ENCODE measurements at regions not wholly inside any gene's neighbourhood (a gene's known extent, or its start where the extent isn't known, plus 50 kb on each side); places are given as distances from the start of the nearest gene placed in this dataset.
"Not testable (repeated sequence)": the region's sequence is repeated elsewhere in the genome, so short reads cannot be mapped to it uniquely, and the experiment has no call there.

DNA sequence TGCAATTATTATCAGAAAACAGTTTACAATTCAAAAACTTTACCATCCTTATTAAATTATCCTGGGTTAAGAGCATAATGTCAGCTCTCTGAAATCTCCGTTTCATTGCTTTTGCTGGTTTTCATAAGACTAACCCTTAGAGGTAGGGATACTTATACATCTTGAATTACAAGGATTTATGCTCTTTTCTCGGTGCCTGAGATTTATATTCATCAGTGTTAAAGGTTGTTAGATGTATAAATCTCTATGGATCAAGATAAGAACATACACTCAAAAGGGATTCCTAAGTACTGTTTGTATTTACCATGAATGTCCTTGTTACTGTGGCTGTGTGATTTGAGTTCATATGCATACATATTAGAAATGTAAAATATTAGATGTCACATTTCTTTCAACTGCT is 684.7 kb downstream of the EFNA5 start:
- no peak for TF ChIP-seq CTCF (IDR thresholded peaks at IDR 0.05)
- no peak overlapping the region for H3K4me3 Mint-ChIP-seq
- H3K9me3 Mint-ChIP-seq, result peaks cover 2% of the 10 kb centered on the region
- H3K27me3 Mint-ChIP-seq, result no peaks in the 10 kb centered on the region
- CTCF ChIA-PET, result no interaction called here
- H3K27ac Mint-ChIP-seq, result no peak overlapping the region
- intact Hi-C loops (cut with micrococcal nuclease), result no loop called here
- DNase-seq (no peak), ATAC-seq (ENCODE audit: low read depth) (no peak)
- no peaks in the 10 kb centered on the region for H3K36me3 Mint-ChIP-seq (ENCODE audit: low read depth)
- H3K4me1 Mint-ChIP-seq, result no peaks in the 10 kb centered on the region
- POLR2A ChIA-PET, result no interaction called here

DNA sequence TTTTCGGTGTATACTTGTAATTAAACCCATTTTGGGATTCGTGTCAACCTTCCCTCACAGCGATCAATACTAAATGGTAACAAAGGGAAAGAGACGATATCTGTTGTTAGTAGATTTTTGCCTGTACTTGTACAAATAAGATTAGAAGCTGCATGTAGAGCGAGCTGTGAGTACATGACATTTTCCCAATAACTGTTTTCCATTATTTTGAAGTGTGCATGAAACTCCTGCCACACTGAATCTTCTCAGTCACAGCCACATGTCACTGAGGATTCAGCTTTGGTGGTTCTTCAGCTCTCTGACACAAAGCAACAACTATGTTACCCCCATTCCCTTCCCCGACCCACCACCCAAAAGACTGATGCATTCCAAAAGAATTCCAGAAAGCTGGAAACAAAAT is 685.6 kb downstream of the EFNA5 start:
- TF ChIP-seq CTCF (IDR thresholded peaks at IDR 0.05), result no peak
- no peak for ATAC-seq (ENCODE audit: low read depth)
- H3K27me3 Mint-ChIP-seq, result no peaks in the 10 kb centered on the region
- intact Hi-C loops (cut with micrococcal nuclease), result no loop called here
- peaks cover 2% of the 10 kb centered on the region for H3K9me3 Mint-ChIP-seq
- H3K36me3 Mint-ChIP-seq (ENCODE audit: low read depth), result no peaks in the 10 kb centered on the region
- H3K4me3 Mint-ChIP-seq, result no peak overlapping the region
- H3K4me1 Mint-ChIP-seq, result no peaks in the 10 kb centered on the region
- ChIA-PET CTCF (no interaction called here), POLR2A (no interaction called here)
- no peak overlapping the region for H3K27ac Mint-ChIP-seq
- no peak for DNase-seq

GRCh38 chr5:106979178-106979577 is 691.6 kb downstream of the EFNA5 start:
- POLR2A ChIA-PET; H3K27ac Mint-ChIP-seq; H3K36me3 Mint-ChIP-seq (ENCODE audit: low read depth); ATAC-seq (ENCODE audit: low read depth); H3K4me3 Mint-ChIP-seq; intact Hi-C loops (cut with micrococcal nuclease); DNase-seq; CTCF ChIA-PET; H3K9me3 Mint-ChIP-seq; H3K4me1 Mint-ChIP-seq; H3K27me3 Mint-ChIP-seq: not testable (repeated sequence)

DNA sequence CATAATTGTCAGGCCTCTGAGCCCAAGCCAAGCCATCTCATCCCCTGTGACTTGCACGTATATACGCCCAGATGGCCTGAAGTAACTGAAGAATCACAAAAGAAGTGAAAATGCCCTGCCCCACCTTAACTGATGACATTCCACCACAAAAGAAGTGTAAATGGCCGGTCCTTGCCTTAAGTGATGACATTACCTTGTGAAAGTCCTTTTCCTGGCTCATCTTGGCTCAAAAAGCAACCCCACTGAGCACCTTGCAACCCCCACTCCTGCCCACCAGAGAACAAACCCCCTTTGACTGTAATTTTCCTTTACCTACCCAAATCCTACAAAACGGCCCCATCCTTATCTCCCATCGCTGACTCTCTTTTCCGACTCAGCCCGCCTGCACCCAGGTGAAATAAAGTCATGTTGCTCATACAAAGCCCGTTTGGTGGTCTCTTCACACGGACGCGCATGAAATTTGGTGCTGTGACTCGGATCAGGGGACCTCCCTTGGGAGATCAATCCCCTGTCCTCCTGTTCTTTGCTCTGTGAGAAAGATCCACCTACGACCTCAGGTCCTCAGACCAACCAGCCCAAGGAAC is 692.1 kb downstream of the EFNA5 start:
- H3K9me3 Mint-ChIP-seq; H3K27ac Mint-ChIP-seq; H3K4me3 Mint-ChIP-seq; H3K36me3 Mint-ChIP-seq (ENCODE audit: low read depth); CTCF ChIA-PET; intact Hi-C loops (cut with micrococcal nuclease); DNase-seq; POLR2A ChIA-PET; ATAC-seq (ENCODE audit: low read depth); H3K27me3 Mint-ChIP-seq; H3K4me1 Mint-ChIP-seq: not testable (repeated sequence)

GRCh38 chr5:106976363-106976762 is 694.4 kb downstream of the EFNA5 start:
- H3K27me3 Mint-ChIP-seq, result no peaks in the 10 kb centered on the region
- no peaks in the 10 kb centered on the region for H3K4me1 Mint-ChIP-seq
- CTCF ChIA-PET, result no interaction called here
- no peaks in the 10 kb centered on the region for H3K36me3 Mint-ChIP-seq (ENCODE audit: low read depth)
- no peak overlapping the region for H3K4me3 Mint-ChIP-seq
- POLR2A ChIA-PET, result no interaction called here
- TF ChIP-seq CTCF (IDR thresholded peaks at IDR 0.05), result no peak
- no peak overlapping the region for H3K27ac Mint-ChIP-seq
- DNase-seq (no peak), ATAC-seq (ENCODE audit: low read depth) (no peak)
- intact Hi-C loops (cut with micrococcal nuclease), result no loop called here
- peaks cover 2% of the 10 kb centered on the region for H3K9me3 Mint-ChIP-seq

- H3K9me3 Mint-ChIP-seq, result no peaks in the 10 kb centered on the region
- TF ChIP-seq CTCF (IDR thresholded peaks at IDR 0.05), result no peak
- H3K36me3 Mint-ChIP-seq (ENCODE audit: low read depth), result no peaks in the 10 kb centered on the region
- no peak overlapping the region for H3K4me3 Mint-ChIP-seq
- DNase-seq, result no peak
- H3K4me1 Mint-ChIP-seq, result no peaks in the 10 kb centered on the region
- H3K27me3 Mint-ChIP-seq, result no peaks in the 10 kb centered on the region
- no peak for ATAC-seq (ENCODE audit: low read depth)
- CTCF ChIA-PET, result no interaction called here
- intact Hi-C loops (cut with micrococcal nuclease), result no loop called here
- POLR2A ChIA-PET, result no interaction called here
- H3K27ac Mint-ChIP-seq, result no peak overlapping the region
These were observed 696.5 kb downstream of the EFNA5 start for GRCh38 chr5:106974272-106974671.

Measured in activated B cell treated with CpG ODN at 0.5 μM for 24 hours (primary cell).